ENCODE measurements at regions not wholly inside any gene's neighbourhood (a gene's known extent, or its start where the extent isn't known, plus 50 kb on each side); places are given as distances from the start of the nearest gene placed in this dataset.

DNA sequence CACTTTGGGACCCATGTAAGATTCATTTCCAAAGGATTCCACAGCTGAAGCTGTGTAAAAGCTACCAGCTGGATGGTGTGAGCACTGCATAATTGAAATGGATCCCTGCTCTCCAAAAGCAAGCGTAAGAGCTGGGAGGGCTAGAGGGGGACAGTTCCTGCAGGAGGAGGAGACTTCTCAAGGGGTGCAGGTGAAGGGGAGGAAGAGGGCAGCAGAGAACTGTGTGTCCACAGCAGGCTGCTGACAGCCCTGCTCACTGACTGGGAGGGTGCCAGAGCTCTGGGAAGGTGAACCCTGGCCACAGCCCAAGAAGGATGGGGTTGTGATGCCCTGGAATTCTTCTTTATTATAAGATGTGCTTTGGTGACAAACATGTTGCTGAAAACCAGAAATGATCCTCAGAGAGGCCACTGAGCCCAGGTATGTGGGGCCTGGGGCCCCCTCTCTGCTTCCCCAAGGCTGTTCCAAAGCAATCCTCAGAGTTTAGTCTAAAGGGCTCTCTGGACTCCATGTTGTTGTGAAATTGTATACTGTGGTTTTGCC is 112.8 kb upstream of the SLC25A48 start:
- TF ChIP-seq, protein P1, sequence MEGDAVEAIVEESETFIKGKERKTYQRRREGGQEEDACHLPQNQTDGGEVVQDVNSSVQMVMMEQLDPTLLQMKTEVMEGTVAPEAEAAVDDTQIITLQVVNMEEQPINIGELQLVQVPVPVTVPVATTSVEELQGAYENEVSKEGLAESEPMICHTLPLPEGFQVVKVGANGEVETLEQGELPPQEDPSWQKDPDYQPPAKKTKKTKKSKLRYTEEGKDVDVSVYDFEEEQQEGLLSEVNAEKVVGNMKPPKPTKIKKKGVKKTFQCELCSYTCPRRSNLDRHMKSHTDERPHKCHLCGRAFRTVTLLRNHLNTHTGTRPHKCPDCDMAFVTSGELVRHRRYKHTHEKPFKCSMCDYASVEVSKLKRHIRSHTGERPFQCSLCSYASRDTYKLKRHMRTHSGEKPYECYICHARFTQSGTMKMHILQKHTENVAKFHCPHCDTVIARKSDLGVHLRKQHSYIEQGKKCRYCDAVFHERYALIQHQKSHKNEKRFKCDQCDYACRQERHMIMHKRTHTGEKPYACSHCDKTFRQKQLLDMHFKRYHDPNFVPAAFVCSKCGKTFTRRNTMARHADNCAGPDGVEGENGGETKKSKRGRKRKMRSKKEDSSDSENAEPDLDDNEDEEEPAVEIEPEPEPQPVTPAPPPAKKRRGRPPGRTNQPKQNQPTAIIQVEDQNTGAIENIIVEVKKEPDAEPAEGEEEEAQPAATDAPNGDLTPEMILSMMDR (IDR thresholded peaks at IDR 0.05; ENCODE audit: borderline replicate concordance, extremely low read depth, insufficient read depth): no peak
- intact Hi-C loops (cut with DNase I): no loop called here
- H3K36me3 ChIP-seq (ENCODE audit: control insufficient read depth in 2 of 3, insufficient read depth in 3 of 3, low read length in 3 of 3): no peaks in the 10 kb centered on the region
- no peak for FAIRE-seq
- no peak overlapping the region for H3K4me3 ChIP-seq (ENCODE audit: low read length in 3 of 3)
- H3K4me1 ChIP-seq (ENCODE audit: control insufficient read depth in 2 of 3, insufficient read depth in 2 of 3, low read depth in 1 of 3, low read length in 3 of 3): no peaks in the 10 kb centered on the region
- H3K27ac ChIP-seq (ENCODE audit: low read depth in 2 of 2, low read length in 2 of 2): no peak overlapping the region
- no peak for DNase-seq
- no peaks in the 10 kb centered on the region for H3K27me3 ChIP-seq (ENCODE audit: control insufficient read depth, insufficient read depth, low read length)
- H3K9ac ChIP-seq (ENCODE audit: low read length in 3 of 3): no peak overlapping the region
- H3K9me3 ChIP-seq (ENCODE audit: control insufficient read depth in 2 of 3, insufficient read depth in 1 of 3, low read length in 3 of 3): no peaks in the 10 kb centered on the region

DNA sequence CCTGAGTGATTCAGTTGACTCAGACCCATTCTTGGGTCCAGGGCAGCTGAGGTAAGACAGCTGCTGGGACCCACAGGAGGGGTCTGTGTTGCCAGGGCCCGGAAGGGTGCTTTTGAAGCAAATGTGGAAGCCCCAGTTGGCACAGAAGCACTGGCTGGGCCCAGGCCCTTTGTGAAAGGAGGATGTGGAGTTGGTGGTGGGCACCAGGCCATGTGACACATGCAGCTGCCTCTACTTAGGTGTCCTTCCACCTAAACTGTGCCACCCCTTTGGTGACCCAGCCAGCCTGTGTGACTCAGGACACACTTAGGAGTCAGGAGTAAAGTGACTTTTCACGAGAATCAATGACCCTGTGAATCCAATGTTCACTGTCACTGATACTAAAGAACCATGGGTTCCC is 114.3 kb upstream of the SLC25A48 start:
- intact Hi-C loops (cut with DNase I): no loop called here
- no peak overlapping the region for H3K9ac ChIP-seq (ENCODE audit: low read length in 3 of 3)
- no peaks in the 10 kb centered on the region for H3K4me1 ChIP-seq (ENCODE audit: control insufficient read depth in 2 of 3, insufficient read depth in 2 of 3, low read depth in 1 of 3, low read length in 3 of 3)
- TF ChIP-seq, protein P1 (IDR thresholded peaks at IDR 0.05; ENCODE audit: borderline replicate concordance, extremely low read depth, insufficient read depth): no peak
- DNase-seq (no peak), FAIRE-seq (no peak)
- H3K27ac ChIP-seq (ENCODE audit: low read depth in 2 of 2, low read length in 2 of 2): no peak overlapping the region
- no peaks in the 10 kb centered on the region for H3K27me3 ChIP-seq (ENCODE audit: control insufficient read depth, insufficient read depth, low read length)
- H3K4me3 ChIP-seq (ENCODE audit: low read length in 3 of 3): no peak overlapping the region
- H3K9me3 ChIP-seq (ENCODE audit: control insufficient read depth in 2 of 3, insufficient read depth in 1 of 3, low read length in 3 of 3): no peaks in the 10 kb centered on the region
- H3K36me3 ChIP-seq (ENCODE audit: control insufficient read depth in 2 of 3, insufficient read depth in 3 of 3, low read length in 3 of 3): no peaks in the 10 kb centered on the region

DNA sequence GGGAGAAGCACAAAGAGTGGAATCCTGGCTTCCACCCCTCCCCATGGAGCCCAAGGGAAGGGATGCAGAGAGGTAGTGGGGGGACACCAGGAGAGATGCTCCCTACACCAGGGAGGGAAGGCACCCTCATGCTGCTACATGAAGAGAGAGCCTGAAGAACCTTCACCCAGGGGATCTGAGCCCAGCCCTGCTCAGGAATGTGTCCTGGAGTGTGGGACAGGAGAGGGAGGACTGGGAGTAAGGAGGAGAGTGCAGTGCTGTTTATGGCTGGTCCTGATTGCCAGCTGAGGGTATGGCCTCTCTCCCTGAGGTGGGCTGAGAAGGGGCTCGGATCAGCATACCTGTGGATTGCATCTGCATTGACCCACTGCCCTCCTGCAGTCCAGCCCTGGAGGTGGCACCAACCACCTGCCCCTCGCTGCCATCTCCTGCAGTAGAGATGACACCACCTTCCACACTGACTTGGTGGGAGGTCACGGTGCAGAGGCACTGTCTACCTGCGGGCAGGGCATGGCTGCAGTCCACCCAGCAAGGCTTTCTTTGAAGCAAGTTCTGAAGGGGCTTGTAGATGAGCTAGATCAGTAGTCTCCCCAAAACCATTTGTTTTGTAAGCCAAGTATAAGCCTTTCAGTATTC is 114.9 kb upstream of the SLC25A48 start:
- TF ChIP-seq, protein P1 (IDR thresholded peaks at IDR 0.05; ENCODE audit: borderline replicate concordance, extremely low read depth, insufficient read depth): no peak
- Histone ChIP-seq H3K9me3 (ENCODE audit: control insufficient read depth in 2 of 3, insufficient read depth in 1 of 3, low read length in 3 of 3) (no peaks in the 10 kb centered on the region), H3K27ac (ENCODE audit: low read depth in 2 of 2, low read length in 2 of 2) (no peak overlapping the region), H3K4me3 (ENCODE audit: low read length in 3 of 3) (no peak overlapping the region), H3K27me3 (ENCODE audit: control insufficient read depth, insufficient read depth, low read length) (no peaks in the 10 kb centered on the region), H3K9ac (ENCODE audit: low read length in 3 of 3) (no peak overlapping the region), H3K36me3 (ENCODE audit: control insufficient read depth in 2 of 3, insufficient read depth in 3 of 3, low read length in 3 of 3) (no peaks in the 10 kb centered on the region), H3K4me1 (ENCODE audit: control insufficient read depth in 2 of 3, insufficient read depth in 2 of 3, low read depth in 1 of 3, low read length in 3 of 3) (no peaks in the 10 kb centered on the region)
- FAIRE-seq: no peak
- DNase-seq: no peak
- intact Hi-C loops (cut with DNase I): no loop called here

DNA sequence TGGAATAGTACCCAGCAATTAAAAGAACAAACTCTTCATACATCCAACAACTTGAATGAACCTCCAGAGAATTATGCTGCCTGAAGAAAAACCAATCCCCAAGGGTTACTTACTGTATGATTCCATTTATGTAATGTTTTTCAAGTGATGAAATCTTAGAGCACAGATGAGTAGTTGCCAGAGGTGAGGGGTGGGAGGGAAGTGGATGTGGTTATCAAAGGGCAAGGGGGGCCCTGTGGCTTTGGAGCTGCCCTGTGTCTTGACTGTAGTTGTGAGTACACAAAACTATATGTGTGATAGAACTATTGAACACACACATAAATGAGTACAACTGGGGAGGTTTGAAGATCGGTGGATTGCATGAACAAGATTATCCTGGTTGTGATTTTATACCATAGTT is 115.8 kb upstream of the SLC25A48 start:
- Histone ChIP-seq H3K9ac (ENCODE audit: low read length in 3 of 3) (no peak overlapping the region), H3K27me3 (ENCODE audit: control insufficient read depth, insufficient read depth, low read length) (no peaks in the 10 kb centered on the region), H3K4me3 (ENCODE audit: low read length in 3 of 3) (no peak overlapping the region), H3K27ac (ENCODE audit: low read depth in 2 of 2, low read length in 2 of 2) (no peak overlapping the region), H3K4me1 (ENCODE audit: control insufficient read depth in 2 of 3, insufficient read depth in 2 of 3, low read depth in 1 of 3, low read length in 3 of 3) (no peaks in the 10 kb centered on the region), H3K9me3 (ENCODE audit: control insufficient read depth in 2 of 3, insufficient read depth in 1 of 3, low read length in 3 of 3) (no peaks in the 10 kb centered on the region), H3K36me3 (ENCODE audit: control insufficient read depth in 2 of 3, insufficient read depth in 3 of 3, low read length in 3 of 3) (no peaks in the 10 kb centered on the region)
- intact Hi-C loops (cut with DNase I): no loop called here
- TF ChIP-seq, protein P1 (IDR thresholded peaks at IDR 0.05; ENCODE audit: borderline replicate concordance, extremely low read depth, insufficient read depth): no peak
- no peak for FAIRE-seq
- DNase-seq: no peak

Measured in kidney (tissue), 13 donors.